ENCODE measurements at regions not wholly inside any gene's neighbourhood (a gene's known extent, or its start where the extent isn't known, plus 50 kb on each side); places are given as distances from the start of the nearest gene placed in this dataset.

- Histone ChIP-seq H3K27ac (ENCODE audit: low read depth, low read length) (no peak overlapping the region), H3K79me2 (ENCODE audit: control insufficient read depth, insufficient read depth, low read length, unreplicated experiment) (no peaks in the 10 kb centered on the region), H3K4me3 (ENCODE audit: low read depth, low read length) (no peak overlapping the region), H2AFZ (ENCODE audit: low read length, unreplicated experiment) (no peak overlapping the region), H3K27me3 (ENCODE audit: insufficient read depth, low read length) (no peaks in the 10 kb centered on the region), H3K4me1 (ENCODE audit: control insufficient read depth, insufficient read depth, low read length, unreplicated experiment) (peaks cover 20% of the 10 kb centered on the region), H3K36me3 (ENCODE audit: insufficient read depth, low read length) (no peaks in the 10 kb centered on the region)
Measured at GRCh38 chr3:87624860-87625259, 348.5 kb upstream of the POU1F1 start.

DNA sequence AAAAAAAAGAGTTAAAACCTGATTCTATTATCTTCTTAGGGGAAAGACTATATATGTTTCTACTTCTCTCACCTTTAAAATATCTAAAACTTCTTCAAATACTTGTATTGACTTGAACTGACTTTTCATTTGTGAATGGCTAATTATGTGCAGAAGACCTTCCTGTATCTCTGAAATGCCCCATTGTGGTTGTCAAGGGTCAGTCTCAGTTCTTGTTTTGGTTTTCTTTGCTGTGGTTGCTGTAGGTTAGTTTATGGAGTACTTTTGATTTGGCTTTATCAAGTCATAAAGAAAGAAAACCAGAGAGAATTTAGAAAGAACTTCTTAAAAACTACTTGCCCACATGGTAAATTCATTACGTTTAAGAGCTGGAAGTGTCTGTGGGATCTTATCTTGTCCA lies 345.3 kb upstream of the POU1F1 start:
- H3K4me1 ChIP-seq (ENCODE audit: control insufficient read depth, insufficient read depth, low read length, unreplicated experiment) = peaks cover 10% of the 10 kb centered on the region
- H3K4me3 ChIP-seq (ENCODE audit: low read depth, low read length) = no peak overlapping the region
- no peaks in the 10 kb centered on the region for H3K36me3 ChIP-seq (ENCODE audit: insufficient read depth, low read length)
- no peaks in the 10 kb centered on the region for H3K27me3 ChIP-seq (ENCODE audit: insufficient read depth, low read length)
- no peaks in the 10 kb centered on the region for H3K79me2 ChIP-seq (ENCODE audit: control insufficient read depth, insufficient read depth, low read length, unreplicated experiment)
- no peak overlapping the region for H2AFZ ChIP-seq (ENCODE audit: low read length, unreplicated experiment)
- no peak overlapping the region for H3K27ac ChIP-seq (ENCODE audit: low read depth, low read length)

DNA sequence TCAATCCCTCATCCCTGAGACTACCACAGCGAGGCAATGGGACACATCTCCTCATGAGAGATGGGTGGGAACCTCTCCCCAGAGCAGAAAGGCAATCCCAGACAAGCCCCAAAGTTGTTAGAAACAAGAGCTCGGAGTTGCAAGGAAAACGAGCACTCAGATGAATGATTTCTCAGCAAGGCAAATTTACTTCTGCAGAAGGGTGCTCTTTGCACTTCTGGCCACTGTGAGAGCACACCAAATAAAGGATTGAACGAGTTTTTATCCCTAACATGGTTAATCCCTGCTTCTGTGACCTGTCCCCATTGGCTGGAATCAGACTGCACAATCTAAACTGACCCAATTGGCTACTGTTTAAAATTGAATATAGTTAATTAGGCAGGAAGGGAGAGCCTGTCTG lies 339.1 kb upstream of the POU1F1 start:
- Histone ChIP-seq H3K27me3 (ENCODE audit: insufficient read depth, low read length) (no peaks in the 10 kb centered on the region), H3K4me1 (ENCODE audit: control insufficient read depth, insufficient read depth, low read length, unreplicated experiment) (no peaks in the 10 kb centered on the region), H3K27ac (ENCODE audit: low read depth, low read length) (no peak overlapping the region), H3K79me2 (ENCODE audit: control insufficient read depth, insufficient read depth, low read length, unreplicated experiment) (no peaks in the 10 kb centered on the region), H2AFZ (ENCODE audit: low read length, unreplicated experiment) (no peak overlapping the region), H3K4me3 (ENCODE audit: low read depth, low read length) (no peak overlapping the region), H3K36me3 (ENCODE audit: insufficient read depth, low read length) (no peaks in the 10 kb centered on the region)

DNA sequence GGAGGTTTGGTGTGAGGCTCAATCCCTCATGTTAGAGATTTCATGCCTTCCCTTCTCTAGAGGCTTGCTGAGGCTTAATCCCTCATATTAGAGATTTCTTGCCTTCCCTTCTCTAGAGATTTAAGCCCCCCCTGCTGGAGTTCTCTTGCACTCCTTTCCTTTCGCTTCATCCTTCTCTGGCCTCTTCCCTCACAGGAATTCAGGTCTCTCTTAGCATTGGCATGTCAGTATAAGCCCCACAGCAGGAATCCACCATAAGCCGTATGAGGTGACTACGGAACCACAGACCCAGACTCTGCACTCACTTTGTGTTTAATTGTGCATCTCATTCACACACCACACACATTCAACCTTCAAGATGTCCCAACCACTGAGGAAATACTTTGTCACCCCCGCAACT lies 338.6 kb upstream of the POU1F1 start:
- H3K36me3 ChIP-seq (ENCODE audit: insufficient read depth, low read length) = no peaks in the 10 kb centered on the region
- no peak overlapping the region for H3K27ac ChIP-seq (ENCODE audit: low read depth, low read length)

DNA sequence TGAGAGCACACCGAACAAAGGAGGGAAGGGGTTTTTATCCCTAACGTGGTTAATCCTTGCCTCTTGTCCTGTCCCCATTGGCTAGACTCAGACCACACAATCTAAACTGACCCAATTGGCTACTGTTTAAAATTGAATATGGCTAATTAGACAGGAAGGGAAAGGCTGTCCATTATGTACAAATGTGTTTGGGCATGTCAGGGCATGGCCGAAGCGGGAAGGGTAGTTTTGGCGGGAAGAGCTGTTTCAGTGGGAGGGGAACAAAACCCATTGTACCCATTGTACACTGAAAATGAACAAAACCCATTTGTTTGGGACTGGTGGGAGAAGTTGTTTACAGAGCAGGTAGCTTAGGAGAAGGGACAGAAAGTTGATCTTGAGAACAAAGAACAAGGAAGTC lies 330.9 kb upstream of the POU1F1 start:
- no peak overlapping the region for H2AFZ ChIP-seq (ENCODE audit: low read length, unreplicated experiment)

More for the DNA sequence above, 338.6 kb upstream of the POU1F1 start:
- Histone ChIP-seq H3K4me1 (ENCODE audit: control insufficient read depth, insufficient read depth, low read length, unreplicated experiment) (no peaks in the 10 kb centered on the region), H2AFZ (ENCODE audit: low read length, unreplicated experiment) (no peak overlapping the region), H3K79me2 (ENCODE audit: control insufficient read depth, insufficient read depth, low read length, unreplicated experiment) (no peaks in the 10 kb centered on the region), H3K27me3 (ENCODE audit: insufficient read depth, low read length) (no peaks in the 10 kb centered on the region), H3K4me3 (ENCODE audit: low read depth, low read length) (no peak overlapping the region)

DNA sequence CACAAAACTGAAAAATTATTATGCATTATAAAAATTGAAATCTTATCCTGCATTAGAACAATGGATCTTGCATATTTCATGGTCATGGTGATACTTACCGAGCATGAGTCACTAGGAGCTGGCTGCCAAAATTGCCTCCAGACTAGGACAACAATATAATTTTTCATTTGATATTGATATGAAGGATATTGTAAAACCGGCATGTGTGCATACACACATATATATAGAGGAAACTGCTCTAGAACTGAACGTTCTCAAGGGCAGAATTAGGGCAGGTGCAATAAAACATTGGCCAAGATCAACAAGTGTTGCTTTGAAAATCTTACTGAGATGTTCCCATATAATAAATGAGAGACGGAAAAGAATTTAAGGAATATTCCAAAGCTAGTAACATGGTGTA lies 319.4 kb upstream of the POU1F1 start:
- H3K4me3 ChIP-seq (ENCODE audit: low read depth, low read length) = no peak overlapping the region
- H3K27me3 ChIP-seq (ENCODE audit: insufficient read depth, low read length) = peaks cover 4% of the 10 kb centered on the region; the same call in 1 of the 2 replicates
- H3K36me3 ChIP-seq (ENCODE audit: insufficient read depth, low read length) = no peaks in the 10 kb centered on the region
- H3K4me1 ChIP-seq (ENCODE audit: control insufficient read depth, insufficient read depth, low read length, unreplicated experiment) = no peaks in the 10 kb centered on the region
- no peaks in the 10 kb centered on the region for H3K79me2 ChIP-seq (ENCODE audit: control insufficient read depth, insufficient read depth, low read length, unreplicated experiment)
- H3K27ac ChIP-seq (ENCODE audit: low read depth, low read length) = no peak overlapping the region
- no peak overlapping the region for H2AFZ ChIP-seq (ENCODE audit: low read length, unreplicated experiment)

More for the DNA sequence above, 330.9 kb upstream of the POU1F1 start:
- H3K4me3 ChIP-seq (ENCODE audit: low read depth, low read length) = no peak overlapping the region
- H3K79me2 ChIP-seq (ENCODE audit: control insufficient read depth, insufficient read depth, low read length, unreplicated experiment) = no peaks in the 10 kb centered on the region
- no peaks in the 10 kb centered on the region for H3K36me3 ChIP-seq (ENCODE audit: insufficient read depth, low read length)
- no peaks in the 10 kb centered on the region for H3K4me1 ChIP-seq (ENCODE audit: control insufficient read depth, insufficient read depth, low read length, unreplicated experiment)
- H3K27ac ChIP-seq (ENCODE audit: low read depth, low read length) = no peak overlapping the region
- no peaks in the 10 kb centered on the region for H3K27me3 ChIP-seq (ENCODE audit: insufficient read depth, low read length)

- no peaks in the 10 kb centered on the region for H3K4me1 ChIP-seq (ENCODE audit: control insufficient read depth, insufficient read depth, low read length, unreplicated experiment)
- H3K4me3 ChIP-seq (ENCODE audit: low read depth, low read length) = no peak overlapping the region
- H3K36me3 ChIP-seq (ENCODE audit: insufficient read depth, low read length) = no peaks in the 10 kb centered on the region
- no peaks in the 10 kb centered on the region for H3K79me2 ChIP-seq (ENCODE audit: control insufficient read depth, insufficient read depth, low read length, unreplicated experiment)
- H2AFZ ChIP-seq (ENCODE audit: low read length, unreplicated experiment) = no peak overlapping the region
- no peak overlapping the region for H3K27ac ChIP-seq (ENCODE audit: low read depth, low read length)
- H3K27me3 ChIP-seq (ENCODE audit: insufficient read depth, low read length) = peaks cover 21% of the 10 kb centered on the region
Measured at GRCh38 chr3:87581240-87581639, 304.9 kb upstream of the POU1F1 start.

GRCh38 chr3:87576752-87577151 lies 300.4 kb upstream of the POU1F1 start:
- Histone ChIP-seq H3K4me1 (ENCODE audit: control insufficient read depth, insufficient read depth, low read length, unreplicated experiment) (no peaks in the 10 kb centered on the region), H2AFZ (ENCODE audit: low read length, unreplicated experiment) (no peak overlapping the region), H3K27ac (ENCODE audit: low read depth, low read length) (no peak overlapping the region), H3K4me3 (ENCODE audit: low read depth, low read length) (no peak overlapping the region), H3K27me3 (ENCODE audit: insufficient read depth, low read length) (peaks cover 22% of the 10 kb centered on the region), H3K79me2 (ENCODE audit: control insufficient read depth, insufficient read depth, low read length, unreplicated experiment) (no peaks in the 10 kb centered on the region), H3K36me3 (ENCODE audit: insufficient read depth, low read length) (no peaks in the 10 kb centered on the region)

- Histone ChIP-seq H3K36me3 (ENCODE audit: insufficient read depth, low read length) (no peaks in the 10 kb centered on the region), H2AFZ (ENCODE audit: low read length, unreplicated experiment) (no peak overlapping the region), H3K79me2 (ENCODE audit: control insufficient read depth, insufficient read depth, low read length, unreplicated experiment) (no peaks in the 10 kb centered on the region), H3K27ac (ENCODE audit: low read depth, low read length) (no peak overlapping the region), H3K4me1 (ENCODE audit: control insufficient read depth, insufficient read depth, low read length, unreplicated experiment) (no peaks in the 10 kb centered on the region), H3K27me3 (ENCODE audit: insufficient read depth, low read length) (peaks cover 13% of the 10 kb centered on the region), H3K4me3 (ENCODE audit: low read depth, low read length) (no peak overlapping the region)
Measured at GRCh38 chr3:87575550-87575949, 299.2 kb upstream of the POU1F1 start.

DNA sequence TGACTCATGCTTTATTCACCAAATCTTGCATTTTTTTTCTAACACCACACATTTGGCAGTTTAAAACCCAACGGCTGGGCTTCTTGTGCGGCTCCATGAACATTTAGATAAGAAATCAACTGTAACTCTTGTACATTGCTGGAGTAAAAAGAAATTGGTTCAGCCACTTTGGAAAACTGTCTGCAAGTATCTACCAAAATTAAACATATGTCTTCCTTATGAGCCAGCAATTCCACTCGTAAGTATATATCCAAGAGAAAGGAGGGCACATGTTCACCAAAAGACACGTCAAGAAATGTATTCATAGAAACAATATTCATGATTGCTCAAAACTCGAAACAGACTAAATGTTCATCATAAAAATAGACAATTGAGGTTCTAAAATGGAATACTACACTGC lies 291.9 kb upstream of the POU1F1 start:
- H3K4me1 ChIP-seq (ENCODE audit: control insufficient read depth, insufficient read depth, low read length, unreplicated experiment) = no peaks in the 10 kb centered on the region
- H3K79me2 ChIP-seq (ENCODE audit: control insufficient read depth, insufficient read depth, low read length, unreplicated experiment) = no peaks in the 10 kb centered on the region
- H3K4me3 ChIP-seq (ENCODE audit: low read depth, low read length) = no peak overlapping the region
- H2AFZ ChIP-seq (ENCODE audit: low read length, unreplicated experiment) = no peak overlapping the region
- H3K27me3 ChIP-seq (ENCODE audit: insufficient read depth, low read length) = peaks cover 36% of the 10 kb centered on the region
- no peaks in the 10 kb centered on the region for H3K36me3 ChIP-seq (ENCODE audit: insufficient read depth, low read length)
- no peak overlapping the region for H3K27ac ChIP-seq (ENCODE audit: low read depth, low read length)

DNA sequence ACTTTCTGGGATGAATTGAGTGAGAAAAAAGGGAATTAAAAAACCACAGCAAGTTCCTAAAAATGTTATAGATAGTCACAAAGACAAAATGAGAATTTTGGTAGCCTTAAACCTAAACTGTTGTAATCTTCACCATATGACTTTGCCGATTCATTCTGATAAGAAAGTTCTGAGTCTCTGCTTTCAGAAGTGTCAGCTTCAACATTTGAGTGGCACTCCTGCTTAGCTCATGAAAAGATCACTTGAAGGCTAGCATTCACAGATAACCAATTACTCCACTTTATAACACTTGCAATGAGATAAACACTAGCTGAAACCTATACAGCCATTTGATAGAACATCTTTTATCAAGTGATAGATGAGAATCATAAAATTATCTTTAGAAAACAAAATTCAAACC lies 288.1 kb upstream of the POU1F1 start:
- Histone ChIP-seq H2AFZ (ENCODE audit: low read length, unreplicated experiment) (no peak overlapping the region), H3K27me3 (ENCODE audit: insufficient read depth, low read length) (peaks cover 40% of the 10 kb centered on the region), H3K4me3 (ENCODE audit: low read depth, low read length) (no peak overlapping the region), H3K27ac (ENCODE audit: low read depth, low read length) (no peak overlapping the region), H3K79me2 (ENCODE audit: control insufficient read depth, insufficient read depth, low read length, unreplicated experiment) (no peaks in the 10 kb centered on the region), H3K36me3 (ENCODE audit: insufficient read depth, low read length) (no peaks in the 10 kb centered on the region), H3K4me1 (ENCODE audit: control insufficient read depth, insufficient read depth, low read length, unreplicated experiment) (no peaks in the 10 kb centered on the region)
